ENCODE measurements at regions not wholly inside any gene's neighbourhood (a gene's known extent, or its start where the extent isn't known, plus 50 kb on each side); places are given as distances from the start of the nearest gene placed in this dataset.

GRCh38 chr2:142722086-142722485, 155.4 kb upstream of the KYNU start:
- Mint-ChIP-seq H3K4me3 (ENCODE audit: unreplicated experiment) (no peak overlapping the region), H3K27me3 (ENCODE audit: unreplicated experiment) (peaks cover 1% of the 10 kb centered on the region), H3K27ac (ENCODE audit: unreplicated experiment) (no peak overlapping the region), H3K4me1 (ENCODE audit: low read depth, unreplicated experiment) (no peaks in the 10 kb centered on the region), H3K9me3 (ENCODE audit: unreplicated experiment) (no peaks in the 10 kb centered on the region), H3K36me3 (ENCODE audit: unreplicated experiment) (no peaks in the 10 kb centered on the region)
- DNase-seq, result no peak
- TF ChIP-seq, protein P1, sequence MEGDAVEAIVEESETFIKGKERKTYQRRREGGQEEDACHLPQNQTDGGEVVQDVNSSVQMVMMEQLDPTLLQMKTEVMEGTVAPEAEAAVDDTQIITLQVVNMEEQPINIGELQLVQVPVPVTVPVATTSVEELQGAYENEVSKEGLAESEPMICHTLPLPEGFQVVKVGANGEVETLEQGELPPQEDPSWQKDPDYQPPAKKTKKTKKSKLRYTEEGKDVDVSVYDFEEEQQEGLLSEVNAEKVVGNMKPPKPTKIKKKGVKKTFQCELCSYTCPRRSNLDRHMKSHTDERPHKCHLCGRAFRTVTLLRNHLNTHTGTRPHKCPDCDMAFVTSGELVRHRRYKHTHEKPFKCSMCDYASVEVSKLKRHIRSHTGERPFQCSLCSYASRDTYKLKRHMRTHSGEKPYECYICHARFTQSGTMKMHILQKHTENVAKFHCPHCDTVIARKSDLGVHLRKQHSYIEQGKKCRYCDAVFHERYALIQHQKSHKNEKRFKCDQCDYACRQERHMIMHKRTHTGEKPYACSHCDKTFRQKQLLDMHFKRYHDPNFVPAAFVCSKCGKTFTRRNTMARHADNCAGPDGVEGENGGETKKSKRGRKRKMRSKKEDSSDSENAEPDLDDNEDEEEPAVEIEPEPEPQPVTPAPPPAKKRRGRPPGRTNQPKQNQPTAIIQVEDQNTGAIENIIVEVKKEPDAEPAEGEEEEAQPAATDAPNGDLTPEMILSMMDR (IDR thresholded peaks at IDR 0.05; ENCODE audit: partially characterized antibody, unreplicated experiment), result no peak

DNA sequence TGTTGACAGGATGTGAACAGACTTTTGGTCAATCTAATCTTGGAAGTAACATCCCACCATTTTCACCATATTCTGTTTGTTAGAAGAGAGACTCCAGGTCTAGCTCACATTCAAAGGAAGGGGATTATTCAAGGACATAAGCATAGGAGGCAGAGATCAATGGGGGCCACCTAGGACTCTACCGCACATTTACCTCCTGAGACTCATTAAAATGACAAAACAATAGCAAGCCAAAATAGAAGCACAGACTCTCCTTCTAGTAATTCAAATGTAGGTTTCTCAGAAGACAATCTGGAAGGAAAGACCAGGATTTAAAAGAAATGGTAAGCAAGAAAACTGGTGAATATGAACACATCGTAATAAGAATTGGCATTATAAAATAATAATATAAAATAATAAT, 156.4 kb upstream of the KYNU start:
- Mint-ChIP-seq H3K36me3 (ENCODE audit: unreplicated experiment) (no peaks in the 10 kb centered on the region), H3K27ac (ENCODE audit: unreplicated experiment) (no peak overlapping the region), H3K9me3 (ENCODE audit: unreplicated experiment) (no peaks in the 10 kb centered on the region), H3K27me3 (ENCODE audit: unreplicated experiment) (peaks cover 1% of the 10 kb centered on the region), H3K4me3 (ENCODE audit: unreplicated experiment) (no peak overlapping the region), H3K4me1 (ENCODE audit: low read depth, unreplicated experiment) (no peaks in the 10 kb centered on the region)
- TF ChIP-seq, protein P1 (IDR thresholded peaks at IDR 0.05; ENCODE audit: partially characterized antibody, unreplicated experiment), result no peak
- no peak for DNase-seq

DNA sequence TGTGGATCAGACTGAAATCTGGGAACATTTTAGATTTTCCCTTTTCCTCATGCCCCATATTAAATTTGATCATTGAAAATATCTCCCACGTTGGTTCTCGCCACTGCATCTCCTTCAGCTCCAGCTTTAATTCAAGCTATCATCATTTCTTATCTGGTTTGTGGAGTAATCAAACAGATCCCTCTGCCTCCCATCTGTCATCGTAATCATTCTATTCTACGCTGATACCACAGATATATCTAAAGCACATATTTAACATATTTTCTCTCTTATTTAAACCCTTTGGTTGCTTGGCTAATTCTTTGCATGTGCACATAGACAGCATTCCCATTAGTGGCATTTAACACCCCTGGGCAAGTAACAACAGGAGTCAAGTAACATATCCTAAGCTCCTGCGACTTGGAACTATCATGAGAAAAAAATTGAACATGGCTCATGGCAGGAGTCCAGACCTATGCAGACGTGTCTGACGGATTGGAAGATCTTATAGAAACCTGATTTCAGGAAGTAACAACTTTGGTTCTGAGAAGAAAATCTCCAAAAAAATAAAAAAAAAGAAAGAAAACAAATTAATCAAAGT, 158.8 kb upstream of the KYNU start:
- no peak overlapping the region for H3K4me3 Mint-ChIP-seq (ENCODE audit: unreplicated experiment)
- H3K27me3 Mint-ChIP-seq (ENCODE audit: unreplicated experiment), result peaks cover 1% of the 10 kb centered on the region
- no peaks in the 10 kb centered on the region for H3K4me1 Mint-ChIP-seq (ENCODE audit: low read depth, unreplicated experiment)
- TF ChIP-seq, protein P1 (IDR thresholded peaks at IDR 0.05; ENCODE audit: partially characterized antibody, unreplicated experiment), result no peak
- no peaks in the 10 kb centered on the region for H3K9me3 Mint-ChIP-seq (ENCODE audit: unreplicated experiment)
- no peaks in the 10 kb centered on the region for H3K36me3 Mint-ChIP-seq (ENCODE audit: unreplicated experiment)
- H3K27ac Mint-ChIP-seq (ENCODE audit: unreplicated experiment), result no peak overlapping the region
- DNase-seq, result no peak

- Mint-ChIP-seq H3K27ac (ENCODE audit: unreplicated experiment) (no peak overlapping the region), H3K4me3 (ENCODE audit: unreplicated experiment) (no peak overlapping the region)
- no peak for DNase-seq
These were observed 160.8 kb upstream of the KYNU start for GRCh38 chr2:142716463-142717242.

More at GRCh38 chr2:142716463-142717242, 160.8 kb upstream of the KYNU start:
- Mint-ChIP-seq H3K9me3 (ENCODE audit: unreplicated experiment) (no peaks in the 10 kb centered on the region), H3K36me3 (ENCODE audit: unreplicated experiment) (no peaks in the 10 kb centered on the region), H3K4me1 (ENCODE audit: low read depth, unreplicated experiment) (no peaks in the 10 kb centered on the region), H3K27me3 (ENCODE audit: unreplicated experiment) (no peaks in the 10 kb centered on the region)
- TF ChIP-seq, protein P1 (IDR thresholded peaks at IDR 0.05; ENCODE audit: partially characterized antibody, unreplicated experiment), result no peak
